PC-9 (cell line): ENCODE measurements at regions not wholly inside any gene's neighbourhood (a gene's known extent, or its start where the extent isn't known, plus 50 kb on each side); places are given as distances from the start of the nearest gene placed in this dataset.

Source experiments
- CTCF ChIP-seq: fragments of 200-600 bp; sonication (generic); conservative IDR thresholded peaks from 2 replicates; pipeline ENCODE4 v1.6.1; 2017; ENCODE audit warnings: mixed run types, antibody characterized with exemption, mild to moderate bottlenecking, moderate library complexity
- EZH2 ChIP-seq: fragments of 200-600 bp; sonication (generic); IDR thresholded peaks from 2 replicates; pipeline ENCODE4 v1.8.0; 2017; ENCODE audit warnings: antibody characterized with exemption, low read depth

GRCh38 chr16:13571036-13571435 is 348.9 kb upstream of the ERCC4 start:
- TF ChIP-seq CTCF (no peak), EZH2 (no peak)
